ENCODE measurements at regions not wholly inside any gene's neighbourhood (a gene's known extent, or its start where the extent isn't known, plus 50 kb on each side); places are given as distances from the start of the nearest gene placed in this dataset.

DNA sequence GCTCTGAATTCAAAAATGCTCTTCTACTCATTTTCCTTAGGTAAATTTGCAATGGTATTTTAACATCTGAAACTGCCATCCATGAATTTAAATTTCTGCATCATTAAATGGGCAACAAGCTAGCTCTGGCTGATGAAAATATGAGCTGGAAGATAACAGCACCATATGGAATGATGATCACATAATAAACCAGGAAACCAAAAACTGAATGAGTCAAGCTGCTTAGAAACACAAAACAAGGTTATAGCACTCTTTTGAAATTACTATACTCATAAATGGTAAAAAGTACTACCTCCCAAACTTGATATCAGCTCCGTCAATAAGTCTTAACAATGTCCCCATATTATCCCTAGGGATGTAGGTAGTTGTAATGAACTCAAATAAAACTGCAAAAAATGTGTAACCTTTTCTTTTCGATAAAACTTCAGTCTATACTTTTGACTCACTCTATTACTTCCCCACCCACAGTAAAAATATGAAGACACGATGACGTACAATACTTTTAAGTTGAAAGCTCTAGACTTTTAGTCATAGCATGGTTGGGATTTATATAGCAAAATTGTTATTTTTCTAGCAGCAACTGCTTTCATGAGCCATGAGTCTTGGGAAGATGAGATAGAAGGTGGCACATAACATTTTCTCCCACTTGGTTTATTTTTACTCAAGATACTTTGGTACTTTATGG is 396.7 kb downstream of the CDH2 start:
- WGBS (ENCODE audit: insufficient coverage, insufficient replicate concordance, low lambda C conversion rate, missing lambda C conversion rate): 36% methylated on average over 4 of the region's 4 CpGs
- Histone ChIP-seq H3K36me3 (ENCODE audit: control insufficient read depth in 2 of 2, insufficient read depth in 2 of 2, low read length in 1 of 2) (no peaks in the 10 kb centered on the region), H3K79me2 (ENCODE audit: control insufficient read depth, insufficient read depth, low read length) (no peaks in the 10 kb centered on the region), H3K4me2 (ENCODE audit: control insufficient read depth, insufficient read depth) (no peak overlapping the region), H2AFZ (ENCODE audit: control insufficient read depth, low read depth, low read length) (no peak overlapping the region), H3K4me3 (no peak overlapping the region), H3K27me3 (replicated peaks in 1 of 2; ENCODE audit: control insufficient read depth in 2 of 2, insufficient read depth in 2 of 2, low read length in 1 of 2) (no peaks in the 10 kb centered on the region), H3K27ac (ENCODE audit: control insufficient read depth, insufficient read depth) (no peak overlapping the region), H3K4me1 (ENCODE audit: control insufficient read depth, insufficient read depth, low read length) (no peaks in the 10 kb centered on the region), H4K20me1 (ENCODE audit: control insufficient read depth, insufficient read depth) (no peaks in the 10 kb centered on the region), H3K9me3 (replicated peaks; ENCODE audit: control insufficient read depth, insufficient read depth, low read length) (no peaks in the 10 kb centered on the region), H3K9ac (ENCODE audit: control insufficient read depth, insufficient read depth, low read length) (no peak overlapping the region)
- FAIRE-seq: no peak
- TF ChIP-seq JUNB (IDR thresholded peaks at IDR 0.05): no peak
- TF ChIP-seq TBL1XR1 (IDR thresholded peaks at IDR 0.05; ENCODE audit: low read depth, low read length): no peak
- no peak for TF ChIP-seq WRNIP1 (IDR thresholded peaks at IDR 0.05; ENCODE audit: borderline replicate concordance, low read depth, low read length)
- TF ChIP-seq SRF (IDR thresholded peaks at IDR 0.05; ENCODE audit: low read depth in 2 of 2, low read length in 2 of 2): no peak
- TF ChIP-seq CHD1 (IDR thresholded peaks at IDR 0.05; ENCODE audit: low read depth, low read length): no peak
- no peak for TF ChIP-seq IRF4 (IDR thresholded peaks at IDR 0.05; ENCODE audit: low read depth, low read length)
- no peak for TF ChIP-seq CEBPB (IDR thresholded peaks at IDR 0.05; ENCODE audit: borderline replicate concordance in 1 of 2, low read depth in 2 of 2, low read length in 2 of 2)
- TF ChIP-seq SREBF1 (IDR thresholded peaks at IDR 0.05; ENCODE audit: low read length): no peak
- TF ChIP-seq, protein P1, sequence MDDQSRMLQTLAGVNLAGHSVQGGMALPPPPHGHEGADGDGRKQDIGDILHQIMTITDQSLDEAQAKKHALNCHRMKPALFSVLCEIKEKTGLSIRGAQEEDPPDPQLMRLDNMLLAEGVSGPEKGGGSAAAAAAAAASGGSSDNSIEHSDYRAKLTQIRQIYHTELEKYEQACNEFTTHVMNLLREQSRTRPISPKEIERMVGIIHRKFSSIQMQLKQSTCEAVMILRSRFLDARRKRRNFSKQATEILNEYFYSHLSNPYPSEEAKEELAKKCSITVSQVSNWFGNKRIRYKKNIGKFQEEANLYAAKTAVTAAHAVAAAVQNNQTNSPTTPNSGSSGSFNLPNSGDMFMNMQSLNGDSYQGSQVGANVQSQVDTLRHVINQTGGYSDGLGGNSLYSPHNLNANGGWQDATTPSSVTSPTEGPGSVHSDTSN (IDR thresholded peaks at IDR 0.05; ENCODE audit: insufficient replicate concordance, low read depth, low read length): no peak
- no peak for TF ChIP-seq USF1 (IDR thresholded peaks at IDR 0.05; ENCODE audit: borderline replicate concordance, extremely low read length, insufficient read depth, low read depth, low read length)
- no peak for TF ChIP-seq KLF5 (IDR thresholded peaks at IDR 0.05; ENCODE audit: partially characterized antibody)
- SMC1A ChIA-PET (ENCODE audit: uncharacterized antibody, unreplicated experiment): interaction anchor here (0.9 to 2.4 kb wide), 5 partner anchors 10 to 52 kb away, joined by 3 to 6 read pairs (median 4); no protein-coding TSS in a partner anchor
- RAD21 ChIA-PET (ENCODE audit: unreplicated experiment): no interaction called here
- no TSS peak for BruUV-seq (replicated peaks)
- CTCF ChIA-PET: interaction anchor here (0.9 to 1.9 kb wide), 3 partner anchors 9 to 30 kb away, joined by 4 to 7 read pairs (median 6); no protein-coding TSS in a partner anchor
- POLR2A ChIA-PET: no interaction called here
- in situ Hi-C loops (cut with MboI): no loop called here
- ATAC-seq: no peak
- no peak for DNase-seq (ENCODE audit: low read depth, low spot score)
- intact Hi-C loops (cut with micrococcal nuclease; ENCODE audit: unreplicated experiment): no loop called here

Measured in GM12878 (cell line).